LNCaP clone FGC (cell line): ENCODE measurements at regions not wholly inside any gene's neighbourhood (a gene's known extent, or its start where the extent isn't known, plus 50 kb on each side); places are given as distances from the start of the nearest gene placed in this dataset.

Experiments
- DNase-seq: peaks from one replicate; pipeline ENCODE4 v3.0.0-alpha.2; 2011; ENCODE audit warnings: low read depth
- H3K4me3 ChIP-seq: 2 replicates; pipeline ENCODE4 v1.5.1; 2011; ENCODE audit warnings: mild to moderate bottlenecking, low read depth, low read length, control low read depth
- CTCF ChIP-seq: IDR thresholded peaks from 2 replicates; pipeline ENCODE4 v1.5.1; 2012; ENCODE audit warnings: mild to moderate bottlenecking; ENCODE audit not compliant: control insufficient read depth, insufficient read depth; ENCODE audit errors: extremely low read depth

- no peak for TF ChIP-seq CTCF
- no peak overlapping the region for H3K4me3 ChIP-seq
- no peak for DNase-seq
Observed at GRCh38 chr9:107693625-107694326, 204.2 kb upstream of the KLF4 start.

- H3K4me3 ChIP-seq, result no peak overlapping the region
- no peak for TF ChIP-seq CTCF
- DNase-seq, result no peak
Observed at GRCh38 chr9:107691664-107692063, 202.1 kb upstream of the KLF4 start.

GRCh38 chr9:107690021-107690420, 200.5 kb upstream of the KLF4 start:
- no peak for TF ChIP-seq CTCF
- H3K4me3 ChIP-seq, result no peak overlapping the region
- no peak for DNase-seq

DNA sequence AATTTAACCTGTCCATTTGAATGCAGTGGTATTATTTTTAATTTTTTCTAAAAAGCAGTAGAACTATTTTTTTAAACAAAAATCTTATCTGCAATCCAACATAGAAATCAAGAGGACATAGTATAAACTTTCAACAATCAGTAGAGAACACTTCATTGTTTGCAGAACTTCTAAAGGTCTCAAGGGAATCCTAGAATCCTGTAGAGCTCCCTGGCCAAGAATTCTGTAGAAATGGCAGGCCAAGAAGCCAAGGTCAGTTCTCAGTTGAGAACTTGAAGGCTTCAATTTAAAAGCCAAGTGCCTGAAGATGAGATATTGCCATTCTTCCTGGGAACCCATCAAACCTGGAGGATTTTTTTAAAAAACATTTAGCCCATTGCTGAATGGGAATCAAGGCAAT, 199.2 kb upstream of the KLF4 start:
- no peak for TF ChIP-seq CTCF
- no peak for DNase-seq
- H3K4me3 ChIP-seq, result no peak overlapping the region

DNA sequence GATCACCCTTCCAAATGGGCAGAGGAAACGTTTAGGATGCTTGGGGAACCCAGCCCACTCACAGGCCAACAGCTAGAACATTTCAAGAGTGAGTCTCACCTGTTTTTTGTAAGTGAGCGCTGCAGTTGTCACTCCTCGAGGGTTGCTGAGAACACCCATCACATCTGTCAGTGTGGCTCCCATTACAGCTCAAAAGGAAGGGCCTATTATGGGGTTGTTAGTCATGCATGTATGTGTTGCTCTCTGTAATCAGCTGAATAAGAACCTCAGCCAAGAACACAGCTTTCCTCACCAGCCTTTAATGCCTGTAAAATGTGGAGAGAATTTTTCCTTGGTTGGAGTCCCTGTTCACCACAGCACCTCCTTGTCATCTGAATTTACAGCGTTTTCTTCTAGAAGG, 196.3 kb upstream of the KLF4 start:
- no peak overlapping the region for H3K4me3 ChIP-seq
- no peak for DNase-seq
- no peak for TF ChIP-seq CTCF

GRCh38 chr9:107685376-107685775, 195.8 kb upstream of the KLF4 start:
- H3K4me3 ChIP-seq, result no peak overlapping the region
- no peak for DNase-seq
- TF ChIP-seq CTCF, result no peak

GRCh38 chr9:107684224-107684623, 194.7 kb upstream of the KLF4 start:
- no peak for DNase-seq
- TF ChIP-seq CTCF, result no peak

More at GRCh38 chr9:107684224-107684623, 194.7 kb upstream of the KLF4 start:
- H3K4me3 ChIP-seq, result no peak overlapping the region
